Thyroid gland (tissue), 4 donors: ENCODE measurements at regions not wholly inside any gene's neighbourhood (a gene's known extent, or its start where the extent isn't known, plus 50 kb on each side); places are given as distances from the start of the nearest gene placed in this dataset.

Experiments
- DNase-seq, 2 donors: peaks; one replicate each; pipeline ENCODE4 v3.0.0-alpha.2; 2019
- H3K27ac ChIP-seq, 3 donors: fragments of 200-600 bp; sonication (generic); 1 replicate in 2 of 3; 2 replicates in 1 of 3; pipeline ENCODE4 v1.5.1; 2016 to 2019; ENCODE audit warnings: mild to moderate bottlenecking in 1 of 3, moderate library complexity in 1 of 3
- H3K27me3 ChIP-seq: fragments of 200-600 bp; sonication (generic); one replicate; pipeline ENCODE4 v1.5.1; 2019
- H3K36me3 ChIP-seq, 2 donors: fragments of 200-600 bp; sonication (generic); one replicate each; pipeline ENCODE4 v1.5.1; 2016 to 2019
- H3K4me1 ChIP-seq, 2 donors: fragments of 200-600 bp; sonication (generic); one replicate each; pipeline ENCODE4 v1.5.1; 2017 to 2019
- H3K4me3 ChIP-seq, 3 donors: fragments of 200-600 bp; sonication (generic); replicated peaks in 1 of 3; 1 replicate in 2 of 3; 2 replicates in 1 of 3; pipeline ENCODE4 v1.5.1; 2016; ENCODE audit warnings: mild to moderate bottlenecking in 1 of 3
- H3K9me3 ChIP-seq: fragments of 200-600 bp; sonication (generic); one replicate; pipeline ENCODE4 v1.5.1; 2017
- POLR2A ChIP-seq, 2 donors: fragments of 450-650 bp; IDR thresholded peaks; one replicate each; pipeline ENCODE4 v1.6.1; 2017; ENCODE audit warnings: antibody characterized with exemption in 2 of 2, mild to moderate bottlenecking in 2 of 2, moderate library complexity in 1 of 2
- WGBS, 2 donors: methylation state at CpG; one replicate each; pipeline ENCODE4 v1.1.5; 2017; 5-methylcytosine and 5-hydroxymethylcytosine counted together
- intact Hi-C: fragments of 100-400 bp; cut with DNase I; formaldehyde crosslinking; loops from one replicate; pipeline ENCODE4 v1.15.1; 2023
- TF ChIP-seq, protein P1 (sequence below), 6 experiments: fragments of 200-600 bp in 3 of 6; fragments of 450-650 bp in 3 of 6; sonication (generic) in 3 of 6; IDR thresholded peaks; one replicate each; pipeline ENCODE4 v1.5.1; 2016 to 2019; ENCODE audit warnings: antibody characterized with exemption in 6 of 6, mild to moderate bottlenecking in 2 of 6, inconsistent platforms in 1 of 6, moderate library complexity in 1 of 6

GRCh38 chr12:65756267-65756666, 68.0 kb upstream of the HMGA2 start:
- H3K27ac ChIP-seq: no peak overlapping the region
- H3K4me3 ChIP-seq: no peak overlapping the region
- H3K27me3 ChIP-seq: no peaks in the 10 kb centered on the region
- no peak for TF ChIP-seq POLR2A (IDR thresholded peaks at IDR 0.05)
- TF ChIP-seq, protein P1, sequence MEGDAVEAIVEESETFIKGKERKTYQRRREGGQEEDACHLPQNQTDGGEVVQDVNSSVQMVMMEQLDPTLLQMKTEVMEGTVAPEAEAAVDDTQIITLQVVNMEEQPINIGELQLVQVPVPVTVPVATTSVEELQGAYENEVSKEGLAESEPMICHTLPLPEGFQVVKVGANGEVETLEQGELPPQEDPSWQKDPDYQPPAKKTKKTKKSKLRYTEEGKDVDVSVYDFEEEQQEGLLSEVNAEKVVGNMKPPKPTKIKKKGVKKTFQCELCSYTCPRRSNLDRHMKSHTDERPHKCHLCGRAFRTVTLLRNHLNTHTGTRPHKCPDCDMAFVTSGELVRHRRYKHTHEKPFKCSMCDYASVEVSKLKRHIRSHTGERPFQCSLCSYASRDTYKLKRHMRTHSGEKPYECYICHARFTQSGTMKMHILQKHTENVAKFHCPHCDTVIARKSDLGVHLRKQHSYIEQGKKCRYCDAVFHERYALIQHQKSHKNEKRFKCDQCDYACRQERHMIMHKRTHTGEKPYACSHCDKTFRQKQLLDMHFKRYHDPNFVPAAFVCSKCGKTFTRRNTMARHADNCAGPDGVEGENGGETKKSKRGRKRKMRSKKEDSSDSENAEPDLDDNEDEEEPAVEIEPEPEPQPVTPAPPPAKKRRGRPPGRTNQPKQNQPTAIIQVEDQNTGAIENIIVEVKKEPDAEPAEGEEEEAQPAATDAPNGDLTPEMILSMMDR (IDR thresholded peaks at IDR 0.05): no peak
- intact Hi-C loops: no loop called here
- no peaks in the 10 kb centered on the region for H3K36me3 ChIP-seq
- no peaks in the 10 kb centered on the region for H3K9me3 ChIP-seq
- DNase-seq: no peak
- 92 to 93% methylated on average over 5 of the region's 5 CpGs for WGBS, 2 donors
- no peaks in the 10 kb centered on the region for H3K4me1 ChIP-seq

- WGBS, 2 donors: 51 to 74% methylated on average over 2 of the region's 2 CpGs
- no peak overlapping the region for H3K4me3 ChIP-seq
- intact Hi-C loops: no loop called here
Observed at GRCh38 chr12:65756956-65757511, 67.2 kb upstream of the HMGA2 start.

GRCh38 chr12:65758401-65758800, 65.9 kb upstream of the HMGA2 start:
- Histone ChIP-seq H3K36me3 (no peaks in the 10 kb centered on the region), H3K4me3 (no peak overlapping the region), H3K9me3 (no peaks in the 10 kb centered on the region), H3K27me3 (no peaks in the 10 kb centered on the region), H3K4me1 (no peaks in the 10 kb centered on the region), H3K27ac (no peak overlapping the region)
- 77 to 90% methylated on average over 2 of the region's 2 CpGs for WGBS, 2 donors
- no peak for DNase-seq
- intact Hi-C loops: no loop called here
- no peak for TF ChIP-seq POLR2A (IDR thresholded peaks at IDR 0.05)
- TF ChIP-seq, protein P1 (IDR thresholded peaks at IDR 0.05): no peak

More at GRCh38 chr12:65756956-65757511, 67.2 kb upstream of the HMGA2 start:
- DNase-seq: no peak
- no peaks in the 10 kb centered on the region for H3K4me1 ChIP-seq
- H3K36me3 ChIP-seq: no peaks in the 10 kb centered on the region
- H3K27me3 ChIP-seq: no peaks in the 10 kb centered on the region
- no peak for TF ChIP-seq POLR2A (IDR thresholded peaks at IDR 0.05)
- TF ChIP-seq, protein P1 (IDR thresholded peaks at IDR 0.05): no peak
- no peak overlapping the region for H3K27ac ChIP-seq
- no peaks in the 10 kb centered on the region for H3K9me3 ChIP-seq

DNA sequence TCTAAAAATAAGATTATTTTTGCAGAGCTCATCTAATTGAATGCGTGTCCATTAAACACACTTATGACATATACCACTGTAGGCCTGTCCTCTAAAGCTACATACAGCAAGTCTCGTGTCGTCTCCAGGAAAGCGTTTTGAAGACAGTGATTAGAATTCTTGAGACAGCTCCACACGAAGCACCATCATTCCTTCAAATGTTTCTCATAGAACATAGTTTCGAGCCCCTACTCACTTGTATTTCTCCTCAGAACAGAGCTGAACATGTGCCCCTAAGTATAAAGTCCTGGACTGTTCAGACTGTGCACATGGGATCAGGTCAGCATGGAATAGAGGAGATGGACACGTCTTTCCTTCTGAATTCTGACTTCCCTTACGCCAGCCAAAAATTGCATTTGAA, 64.5 kb upstream of the HMGA2 start:
- no peak for DNase-seq
- Histone ChIP-seq H3K9me3 (no peaks in the 10 kb centered on the region), H3K27ac (no peak overlapping the region), H3K4me1 (no peaks in the 10 kb centered on the region), H3K4me3 (no peak overlapping the region), H3K36me3 (no peaks in the 10 kb centered on the region), H3K27me3 (no peaks in the 10 kb centered on the region)
- TF ChIP-seq, protein P1 (IDR thresholded peaks at IDR 0.05): no peak
- no peak for TF ChIP-seq POLR2A (IDR thresholded peaks at IDR 0.05)
- WGBS, 2 donors: 90 to 93% methylated on average over 8 of the region's 8 CpGs
- intact Hi-C loops: no loop called here

DNA sequence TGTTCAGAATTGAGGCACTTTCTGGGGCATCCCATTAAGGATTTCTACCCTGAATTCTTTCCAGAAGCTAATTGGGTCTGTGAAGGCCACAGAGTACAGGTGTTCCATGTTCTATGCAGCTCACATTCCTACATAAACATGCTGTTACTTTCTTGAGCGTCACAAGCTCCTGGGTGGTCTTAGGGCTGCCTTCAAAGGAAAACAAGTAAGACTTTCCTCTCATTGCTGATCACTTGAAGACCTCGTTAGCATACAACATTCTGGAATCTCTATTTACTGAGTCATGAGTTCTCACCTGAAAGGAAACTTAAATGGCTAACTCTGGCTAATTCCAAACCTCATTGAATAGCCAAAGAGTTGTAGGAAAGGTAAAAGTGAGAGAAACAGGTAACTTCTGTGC, 63.0 kb upstream of the HMGA2 start:
- TF ChIP-seq POLR2A (IDR thresholded peaks at IDR 0.05): no peak
- TF ChIP-seq, protein P1 (IDR thresholded peaks at IDR 0.05): no peak
- H3K27me3 ChIP-seq: no peaks in the 10 kb centered on the region
- H3K36me3 ChIP-seq: no peaks in the 10 kb centered on the region
- DNase-seq: no peak
- no peaks in the 10 kb centered on the region for H3K4me1 ChIP-seq
- 69 to 76% methylated on average over 2 of the region's 2 CpGs for WGBS, 2 donors
- intact Hi-C loops: no loop called here
- H3K4me3 ChIP-seq: no peak overlapping the region
- H3K27ac ChIP-seq: no peak overlapping the region
- no peaks in the 10 kb centered on the region for H3K9me3 ChIP-seq
